ENCODE measurements at regions not wholly inside any gene's neighbourhood (a gene's known extent, or its start where the extent isn't known, plus 50 kb on each side); places are given as distances from the start of the nearest gene placed in this dataset.

GRCh38 chr2:67799886-67800285, 262.9 kb downstream of the C1D start:
- H3K27ac ChIP-seq = no peak overlapping the region
- TF ChIP-seq ZFX (IDR thresholded peaks at IDR 0.05; ENCODE audit: borderline replicate concordance) (no peak), CTCF (IDR thresholded peaks at IDR 0.05) (no peak)

GRCh38 chr2:67802291-67802690, 260.5 kb downstream of the C1D start:
- TF ChIP-seq ZFX (IDR thresholded peaks at IDR 0.05; ENCODE audit: borderline replicate concordance) (no peak), CTCF (IDR thresholded peaks at IDR 0.05) (no peak)
- no peak overlapping the region for H3K27ac ChIP-seq

- no peak for TF ChIP-seq ZFX (IDR thresholded peaks at IDR 0.05; ENCODE audit: borderline replicate concordance)
- TF ChIP-seq CTCF (IDR thresholded peaks at IDR 0.05) = no peak
- H3K27ac ChIP-seq = no peak overlapping the region
Observed at GRCh38 chr2:67802824-67803223, 260.0 kb downstream of the C1D start.

- H3K27ac ChIP-seq = no peak overlapping the region
Observed at GRCh38 chr2:67806816-67807215, 256.0 kb downstream of the C1D start.

GRCh38 chr2:67808112-67808511, 254.7 kb downstream of the C1D start:
- TF ChIP-seq ZFX (IDR thresholded peaks at IDR 0.05; ENCODE audit: borderline replicate concordance) (no peak), CTCF (IDR thresholded peaks at IDR 0.05) (no peak)

More at GRCh38 chr2:67806816-67807215, 256.0 kb downstream of the C1D start:
- TF ChIP-seq ZFX (IDR thresholded peaks at IDR 0.05; ENCODE audit: borderline replicate concordance) (no peak), CTCF (IDR thresholded peaks at IDR 0.05) (no peak)

GRCh38 chr2:67812682-67813081, 250.1 kb downstream of the C1D start:
- no peak for TF ChIP-seq CTCF (IDR thresholded peaks at IDR 0.05)
- TF ChIP-seq ZFX (IDR thresholded peaks at IDR 0.05; ENCODE audit: borderline replicate concordance) = no peak

More at GRCh38 chr2:67808112-67808511, 254.7 kb downstream of the C1D start:
- no peak overlapping the region for H3K27ac ChIP-seq

GRCh38 chr2:67823726-67824125, 239.1 kb downstream of the C1D start:
- no peak overlapping the region for H3K27ac ChIP-seq
- TF ChIP-seq CTCF (IDR thresholded peaks at IDR 0.05) (no peak), ZFX (IDR thresholded peaks at IDR 0.05; ENCODE audit: borderline replicate concordance) (no peak)

More at GRCh38 chr2:67812682-67813081, 250.1 kb downstream of the C1D start:
- no peak overlapping the region for H3K27ac ChIP-seq

Data from 22Rv1 (cell line).